K562 (cell line): ENCODE measurements at regions not wholly inside any gene's neighbourhood (a gene's known extent, or its start where the extent isn't known, plus 50 kb on each side); places are given as distances from the start of the nearest gene placed in this dataset.
A peak's percentile ranks its signal among the peaks of the same experiment; 100 is the strongest.

Experiments
- ATAC-seq: fragments of 200-7000 bp; cut with Tn5 transposase; 3 replicates; pipeline ENCODE4 v1.9.1; 2020; ENCODE audit warnings: moderate library complexity
- BruUV-seq: library from RNA; stranded (reverse); fragments of 400-500 nt; replicated peaks from 2 replicates; lab custom pipeline; 2021; lab: Mats Ljungman, UMichigan
- CTCF ChIA-PET: fragments of 300-600 bp; formaldehyde crosslinking; extraction: SDS; loops from one replicate; lab custom pipeline; 2021; ENCODE audit warnings: low intra/inter-chr PET ratio; lab: Yijun Ruan, JAX
- POLR2A ChIA-PET: fragments of 300-600, 350-650 bp; sonication (Branson Sonifier 250); formaldehyde crosslinking; extraction: SDS; loops from one replicate; lab custom pipeline; 2021; ENCODE audit warnings: antibody characterized with exemption, inconsistent platforms; lab: Yijun Ruan, JAX
- DNase-seq, 4 experiments: peaks; one replicate each; pipeline versions ENCODE4 v3.0.0 to v3.0.0-alpha.2; 2011 to 2018; ENCODE audit warnings: low spot score in 3 of 4, mixed read lengths in 3 of 4; ENCODE audit errors: extremely low read depth in 1 of 4
- FAIRE-seq: peaks from 2 replicates; lab custom pipeline; 2011; peaks lifted over from hg19 to GRCh38; lab: Jason Lieb, UNC
- H2AFZ ChIP-seq: 2 replicates; pipeline ENCODE4 v1.6.0; 2011; ENCODE audit warnings: low read depth, low read length, control low read depth, inconsistent platforms
- H3K27ac ChIP-seq: fragments of 200-600 bp; 3 replicates; pipeline ENCODE4 v1.8.0; 2011; ENCODE audit warnings: low read depth, mild to moderate bottlenecking, control low read depth, inconsistent platforms, low read length, moderate library complexity, mixed read lengths; ENCODE audit errors: extremely low read depth
- H3K27me3 ChIP-seq, 2 experiments: fragments of 300-600 bp in 1 of 2; 2 replicates in 1 of 2; 3 replicates in 1 of 2; pipeline versions ENCODE4 v1.6.0 to v1.8.0; 2011; ENCODE audit warnings: inconsistent platforms in 2 of 2, low read length in 2 of 2, mild to moderate bottlenecking in 1 of 2, mixed read lengths in 1 of 2, moderate library complexity in 1 of 2; ENCODE audit not compliant: control insufficient read depth in 2 of 2, insufficient read depth in 2 of 2
- H3K36me3 ChIP-seq: fragments of 300-600 bp; 3 replicates; pipeline ENCODE4 v1.8.0; 2011; ENCODE audit warnings: mild to moderate bottlenecking, low read length, inconsistent platforms; ENCODE audit not compliant: control insufficient read depth, insufficient read depth
- H3K4me1 ChIP-seq, 2 experiments: fragments of 200-600 bp in 1 of 2; replicated peaks in 1 of 2; 2 replicates in 1 of 2; 3 replicates in 1 of 2; pipeline versions ENCODE4 v1.5.1 to v1.8.0; 2011; ENCODE audit warnings: inconsistent platforms in 2 of 2, low read length in 2 of 2, mild to moderate bottlenecking in 1 of 2, mixed read lengths in 1 of 2, moderate library complexity in 1 of 2; ENCODE audit not compliant: control insufficient read depth in 2 of 2, insufficient read depth in 2 of 2
- H3K4me2 ChIP-seq: 2 replicates; pipeline ENCODE4 v1.6.1; 2011; ENCODE audit warnings: low read length, control low read depth, inconsistent platforms, mixed read lengths; ENCODE audit not compliant: insufficient read depth
- H3K4me3 ChIP-seq: fragments of 200-600 bp; sonication (generic), shearing (Covaris generic); 2 replicates; pipeline ENCODE4 v1.5.1; 2016; ENCODE audit warnings: control low read depth, inconsistent platforms
- H3K79me2 ChIP-seq: fragments of 200-600 bp; 3 replicates; pipeline ENCODE4 v1.8.0; 2011; ENCODE audit warnings: low read length, inconsistent platforms; ENCODE audit not compliant: control insufficient read depth, insufficient read depth
- H3K9ac ChIP-seq, 2 experiments: 2 replicates each; pipeline versions ENCODE4 v1.6.0 to v1.6.1; 2011; ENCODE audit warnings: low read depth in 2 of 2, low read length in 2 of 2, control low read depth in 1 of 2, inconsistent platforms in 1 of 2, mild to moderate bottlenecking in 1 of 2, mixed read lengths in 1 of 2; ENCODE audit not compliant: insufficient read depth in 1 of 2
- H3K9me1 ChIP-seq: one replicate; pipeline ENCODE4 v1.6.0; 2011; ENCODE audit warnings: inconsistent platforms, mild to moderate bottlenecking, low read length, moderate library complexity; ENCODE audit not compliant: control insufficient read depth, insufficient read depth
- H3K9me3 ChIP-seq: replicated peaks from 2 replicates; pipeline ENCODE4 v1.5.1; 2011; ENCODE audit warnings: low read depth, low read length, inconsistent platforms; ENCODE audit not compliant: control insufficient read depth, insufficient read depth
- H4K20me1 ChIP-seq: replicated peaks from 2 replicates; pipeline ENCODE4 v1.6.1; 2011; ENCODE audit warnings: low read length, inconsistent platforms, mixed read lengths; ENCODE audit not compliant: control insufficient read depth, insufficient read depth
- EP300 ChIP-seq: IDR thresholded peaks from 2 replicates; pipeline ENCODE4 v1.6.1; 2012; ENCODE audit warnings: low read length, improper control_type of control experiment
- HNRNPL ChIP-seq: fragments of 200-400 bp; formaldehyde crosslinking; IDR thresholded peaks from 2 replicates; pipeline ENCODE4 v1.6.1; 2017; ENCODE audit warnings: low read depth, mild to moderate bottlenecking, low read length
- JUND ChIP-seq, 2 experiments: IDR thresholded peaks; 2 replicates in 1 of 2; 3 replicates in 1 of 2; pipeline ENCODE4 v1.6.1; 2011; ENCODE audit warnings: borderline replicate concordance in 2 of 2, low read depth in 2 of 2, low read length in 2 of 2, improper control_type of control experiment in 1 of 2, missing biosample characterization in 1 of 2, missing genetic modification characterization in 1 of 2, missing genetic modification reagents in 1 of 2
- THAP12 ChIP-seq: fragments of 250-450 bp; sonication (Bioruptor Pico); IDR thresholded peaks from 2 replicates; pipeline ENCODE4 v1.9.0; 2021; ENCODE audit warnings: mild to moderate bottlenecking, inconsistent platforms
- ZBTB12 ChIP-seq: fragments of 250-450 bp; sonication (Bioruptor Pico); IDR thresholded peaks from 2 replicates; pipeline ENCODE4 v1.4.0; 2020
- ZNF347 ChIP-seq: fragments of 450-650 bp; formaldehyde crosslinking; IDR thresholded peaks from 2 replicates; pipeline ENCODE4 v1.4.0; 2020; ENCODE audit warnings: low read depth, mild to moderate bottlenecking, moderate library complexity
- ZNF707 ChIP-seq: fragments of 250-450 bp; sonication (Bioruptor Pico); conservative IDR thresholded peaks from 2 replicates; pipeline ENCODE4 v1.8.0; 2022; ENCODE audit warnings: inconsistent platforms, mild to moderate bottlenecking, moderate library complexity
- WGBS: fragments of 100-300 bp; shearing (Covaris generic); methylation state at CpG from one replicate; pipeline ENCODE4 v1.1.6; 2016; ENCODE audit warnings: low coverage, mixed read lengths; ENCODE audit not compliant: insufficient coverage; ENCODE audit errors: missing lambda C conversion rate; 5-methylcytosine and 5-hydroxymethylcytosine counted together
- in situ Hi-C: fragments of 300-500 bp; cut with MboI; formaldehyde crosslinking; loops from 4 replicates; pipeline ENCODE4 v1.15.0; 2018; ENCODE audit warnings: inconsistent platforms, mixed read lengths
- intact Hi-C: fragments of 100-400 bp; cut with micrococcal nuclease; formaldehyde crosslinking; loops from 2 replicates; pipeline ENCODE4 v1.14.2; 2022

- DNase-seq (no peak), ATAC-seq (no peak), FAIRE-seq (no peak)
- 5% methylated on average over 2 of the region's 2 CpGs for WGBS
- intact Hi-C loops (no loop called here), in situ Hi-C loops (no loop called here)
- BruUV-seq, result no TSS peak
- Histone ChIP-seq H3K9ac (no peak overlapping the region), H3K27me3 (no peaks in the 10 kb centered on the region), H4K20me1 (no peaks in the 10 kb centered on the region), H3K9me1 (no peaks in the 10 kb centered on the region), H3K9me3 (no peaks in the 10 kb centered on the region; the same call in 1 of the 2 replicates), H3K36me3 (no peaks in the 10 kb centered on the region), H3K4me3 (no peak overlapping the region), H3K27ac (no peak overlapping the region), H3K4me1 (no peaks in the 10 kb centered on the region), H2AFZ (no peak overlapping the region), H3K4me2 (no peak overlapping the region), H3K79me2 (no peaks in the 10 kb centered on the region)
- TF ChIP-seq ZNF707 (CRISPR knock-in tag) (peak; percentile 71), THAP12 (CRISPR knock-in tag) (no peak), ZNF347 (CRISPR knock-in tag) (no peak), ZBTB12 (no peak), HNRNPL (no peak), EP300 (no peak), JUND (IDR thresholded peaks at IDR 0.05; ENCODE audit: borderline replicate concordance, low read depth, low read length) (no peak), JUND (tag; IDR thresholded peaks at IDR 0.05; ENCODE audit: borderline replicate concordance, low read depth, low read length) (no peak)
- ChIA-PET CTCF (no interaction called here), POLR2A (no interaction called here)
Measured at GRCh38 chr5:104785097-104785496, 1222.5 kb upstream of the NUDT12 start.
